ENCODE measurements at regions not wholly inside any gene's neighbourhood (a gene's known extent, or its start where the extent isn't known, plus 50 kb on each side); places are given as distances from the start of the nearest gene placed in this dataset.

- TF ChIP-seq CHD7 (IDR thresholded peaks at IDR 0.05; ENCODE audit: insufficient replicate concordance, low read length) (no peak), EP300 (IDR thresholded peaks at IDR 0.05; ENCODE audit: borderline replicate concordance in 1 of 2, low read depth in 2 of 2, low read length in 2 of 2) (no peak), RXRA (IDR thresholded peaks at IDR 0.05; ENCODE audit: insufficient read depth, low read depth, low read length) (no peak), JUND (IDR thresholded peaks at IDR 0.05; ENCODE audit: low read length) (no peak), GABPA (IDR thresholded peaks at IDR 0.05; ENCODE audit: borderline replicate concordance, insufficient read depth, low read length) (no peak), CBX8 (IDR thresholded peaks at IDR 0.05; ENCODE audit: borderline replicate concordance, low read depth, low read length) (no peak), ASH2L (IDR thresholded peaks at IDR 0.05; ENCODE audit: low read length) (no peak), CBX5 (IDR thresholded peaks at IDR 0.05; ENCODE audit: low read depth, low read length) (no peak), SIX5 (IDR thresholded peaks at IDR 0.05; ENCODE audit: low read depth, low read length) (no peak), POLR2A (IDR thresholded peaks at IDR 0.05; ENCODE audit: control extremely low read depth in 1 of 2, low read depth in 2 of 2, low read length in 2 of 2) (no peak)
Measured at GRCh38 chrX:3461397-3462165, 115.1 kb upstream of the MXRA5 start (continued).

All from H1 (cell line).